ENCODE measurements at regions not wholly inside any gene's neighbourhood (a gene's known extent, or its start where the extent isn't known, plus 50 kb on each side); places are given as distances from the start of the nearest gene placed in this dataset.

GRCh38 chr2:226551522-226552250 lies 247.9 kb downstream of the IRS1 start:
- Histone ChIP-seq H3K23ac (ENCODE audit: insufficient read length, low read depth, low read length) (no peak overlapping the region), H2AK5ac (ENCODE audit: insufficient read length, low read length) (no peak overlapping the region), H3K27ac (ENCODE audit: insufficient read length, low read depth, low read length) (no peak overlapping the region), H3K27me3 (ENCODE audit: insufficient read depth, low read length) (no peaks in the 10 kb centered on the region), H2BK5ac (ENCODE audit: insufficient read length, low read length) (no peak overlapping the region), H3K14ac (ENCODE audit: insufficient read depth, low read length) (no peak overlapping the region), H3K79me2 (ENCODE audit: insufficient read depth, low read length) (no peaks in the 10 kb centered on the region), H2BK12ac (ENCODE audit: insufficient read length, low read depth, low read length) (no peak overlapping the region), H3K4ac (ENCODE audit: low read depth, low read length) (no peak overlapping the region), H2BK120ac (ENCODE audit: low read depth, low read length, poor library complexity, severe bottlenecking) (no peak overlapping the region), H2AFZ (ENCODE audit: low read length) (no peak overlapping the region), H4K20me1 (ENCODE audit: control insufficient read depth, insufficient read depth, insufficient read length) (no peaks in the 10 kb centered on the region), H2BK20ac (ENCODE audit: low read depth, low read length, poor library complexity, severe bottlenecking) (no peak overlapping the region), H4K5ac (ENCODE audit: insufficient read length, low read depth, low read length) (no peak overlapping the region), H2BK15ac (ENCODE audit: low read depth, low read length) (no peak overlapping the region), H4K8ac (replicated peaks; ENCODE audit: insufficient read length, low read depth, low read length) (no peak overlapping the region), H3K4me2 (ENCODE audit: insufficient read depth, insufficient read length, low read length) (no peak overlapping the region), H3K9me3 (ENCODE audit: control insufficient read depth, low read depth, low read length) (no peaks in the 10 kb centered on the region), H3K9ac (ENCODE audit: extremely low read depth, insufficient read length, low read length) (no peak overlapping the region), H3K79me1 (ENCODE audit: insufficient read depth, low read depth, low read length, poor library complexity, severe bottlenecking) (no peaks in the 10 kb centered on the region), H3K18ac (ENCODE audit: insufficient read length, low read depth, low read length) (no peak overlapping the region), H3T11ph (ENCODE audit: low read length) (no peak overlapping the region), H3K4me1 (ENCODE audit: insufficient read depth, low read length) (peaks cover 7% of the 10 kb centered on the region; the same call in 1 of the 2 replicates), H4K91ac (ENCODE audit: insufficient read length, low read depth, low read length) (no peak overlapping the region), H3K56ac (ENCODE audit: insufficient read length, low read depth, low read length) (no peak overlapping the region), H3K23me2 (ENCODE audit: insufficient read length, low read depth, low read length, poor library complexity, severe bottlenecking) (no peaks in the 10 kb centered on the region)
- peaks cover 18 to 21% of the 10 kb centered on the region in 2 experiments for H3K4me1 Mint-ChIP-seq
- no peak for TF ChIP-seq CTCF (conservative IDR thresholded peaks at IDR 0.05)
- peak overlapping the region in 1 of 3 experiments; percentile 58; a peak in 1 of 7 replicates for H3K27ac Mint-ChIP-seq
- H3K4me3 Mint-ChIP-seq: no peak overlapping the region; a peak in 1 of 5 replicates
- H3K36me3 Mint-ChIP-seq (ENCODE audit: insufficient read depth in 1 of 3, low read depth in 3 of 3): no peaks in the 10 kb centered on the region
- no peaks in the 10 kb centered on the region for H3K27me3 Mint-ChIP-seq (ENCODE audit: low read depth)
- no peak for DNase-seq
- no CpG with 5 or more reads among the region's 3 CpGs for WGBS (ENCODE audit: extremely low coverage, insufficient read length, low lambda C conversion rate)
- no peaks in the 10 kb centered on the region for H3K9me3 Mint-ChIP-seq

Data from H9 (cell line).